ENCODE measurements at regions not wholly inside any gene's neighbourhood (a gene's known extent, or its start where the extent isn't known, plus 50 kb on each side); places are given as distances from the start of the nearest gene placed in this dataset.
"Not testable (repeated sequence)": the region's sequence is repeated elsewhere in the genome, so short reads cannot be mapped to it uniquely, and the experiment has no call there.

DNA sequence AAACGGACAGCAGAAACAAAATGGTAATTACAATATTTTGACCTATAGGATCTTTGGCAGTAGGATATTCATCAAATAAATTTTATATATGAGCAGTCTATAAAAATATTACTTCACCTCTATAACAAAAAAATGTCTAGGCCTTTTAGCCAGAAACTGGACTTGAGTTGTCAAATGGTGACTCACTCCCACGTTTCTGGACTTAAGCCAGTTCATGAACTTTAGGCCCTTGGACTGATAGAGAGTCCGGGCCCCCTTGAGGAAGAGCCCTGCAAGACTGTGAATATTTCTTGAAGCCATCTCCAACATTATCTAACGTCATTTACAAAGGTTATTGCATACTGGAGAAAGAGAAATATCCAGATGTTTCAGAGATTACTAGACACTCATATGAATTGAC is 106.8 kb upstream of the FAM47A start:
- no peak for FAIRE-seq

DNA sequence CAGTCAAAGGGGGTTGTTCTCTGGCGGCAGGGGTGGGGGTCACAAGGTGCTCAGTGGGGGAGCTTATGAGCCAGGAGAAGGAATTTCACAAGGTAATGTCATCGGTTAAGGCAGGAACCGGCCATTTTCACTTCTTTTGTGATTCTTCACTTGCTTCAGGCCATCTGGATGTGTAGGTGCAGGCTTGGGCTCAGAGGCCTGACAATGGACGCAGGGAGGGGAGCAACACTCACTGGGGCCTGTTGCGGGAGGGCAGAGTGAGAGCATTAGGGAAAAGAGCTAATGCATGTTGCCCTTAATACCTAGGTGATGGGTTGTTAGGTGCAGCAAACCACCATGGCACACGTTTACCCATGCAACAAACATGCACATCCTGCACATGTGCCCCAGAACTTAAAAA is 98.0 kb upstream of the FAM47A start:
- FAIRE-seq = not testable (repeated sequence)

DNA sequence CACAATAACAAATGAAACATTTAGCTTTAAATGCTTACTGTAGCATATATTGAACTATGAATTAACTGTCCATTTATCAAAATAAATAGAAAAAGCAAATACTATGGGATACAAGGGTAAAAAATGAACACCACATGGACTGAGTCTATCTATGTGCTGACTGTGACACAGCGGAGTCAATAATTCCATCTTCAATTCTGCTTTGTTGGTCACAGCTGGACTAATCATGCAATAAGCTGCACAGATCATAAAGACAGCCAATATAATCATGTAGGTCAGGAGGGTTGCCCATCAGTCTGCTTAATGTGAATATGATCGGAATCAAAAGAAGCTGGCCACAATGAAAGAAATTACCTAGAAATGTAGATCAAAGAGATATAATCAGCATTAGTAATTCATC is 95.7 kb upstream of the FAM47A start:
- FAIRE-seq = no peak

DNA sequence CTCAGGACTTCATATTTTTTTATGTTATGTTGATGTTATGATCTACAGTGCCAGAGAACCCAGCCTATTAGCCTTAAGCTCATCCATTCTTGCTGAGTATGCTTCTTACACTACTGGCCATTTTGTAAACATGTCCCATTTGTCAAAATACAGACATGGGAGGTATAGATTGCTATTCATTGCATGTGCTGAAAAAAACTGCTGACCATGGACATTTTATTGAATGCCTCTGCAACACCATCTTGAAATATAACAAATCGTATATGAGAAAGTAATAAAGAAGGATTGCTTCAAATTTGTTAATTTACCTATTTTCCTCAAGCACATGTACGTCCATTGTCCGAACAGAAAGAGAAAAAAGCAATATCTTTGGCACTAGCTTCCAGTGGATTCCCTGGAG is 91.5 kb upstream of the FAM47A start:
- no peak for FAIRE-seq

DNA sequence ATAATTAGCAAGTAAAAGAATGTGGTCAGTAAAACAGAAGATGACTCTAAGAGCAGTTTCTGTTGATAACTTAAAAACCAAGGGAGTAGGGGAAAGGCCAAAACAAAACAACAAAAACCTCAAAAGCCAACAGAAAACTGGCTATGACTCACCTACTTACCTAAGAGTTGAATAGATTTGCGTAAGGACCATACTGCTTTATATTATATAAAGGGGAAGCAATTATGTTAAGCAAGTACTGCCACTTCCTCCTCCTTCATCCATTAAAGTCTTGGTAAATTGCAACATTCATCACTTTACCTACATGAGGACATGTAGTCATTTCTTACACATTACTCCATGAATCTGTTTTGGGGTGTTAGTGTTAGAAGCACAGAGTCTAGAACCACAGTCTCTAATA is 85.9 kb upstream of the FAM47A start:
- FAIRE-seq = no peak

DNA sequence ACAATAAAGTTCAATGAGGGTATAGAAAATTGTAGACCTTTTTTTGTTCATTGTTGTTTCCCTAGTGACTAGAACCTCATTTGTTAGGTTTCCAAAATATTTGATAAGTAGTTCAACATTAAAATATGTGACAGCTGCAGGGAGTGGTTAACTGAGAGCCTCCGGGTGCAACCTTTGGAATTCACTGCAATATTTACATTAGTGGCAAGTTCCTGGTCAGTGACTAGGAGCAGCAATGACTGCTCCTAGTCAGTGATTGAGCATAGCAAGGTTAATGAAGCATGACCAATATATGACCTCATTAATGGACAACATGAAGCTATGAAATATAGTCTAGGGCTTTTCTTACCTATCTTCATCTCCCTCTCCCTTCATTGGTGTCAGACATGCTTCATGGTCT is 65.8 kb upstream of the FAM47A start:
- no peak for FAIRE-seq

Data from A204.1 (cell line).